ENCODE measurements at regions not wholly inside any gene's neighbourhood (a gene's known extent, or its start where the extent isn't known, plus 50 kb on each side); places are given as distances from the start of the nearest gene placed in this dataset.

GRCh38 chr17:71926746-71927398 is 193.9 kb upstream of the SOX9 start:
- TF ChIP-seq, protein P1, sequence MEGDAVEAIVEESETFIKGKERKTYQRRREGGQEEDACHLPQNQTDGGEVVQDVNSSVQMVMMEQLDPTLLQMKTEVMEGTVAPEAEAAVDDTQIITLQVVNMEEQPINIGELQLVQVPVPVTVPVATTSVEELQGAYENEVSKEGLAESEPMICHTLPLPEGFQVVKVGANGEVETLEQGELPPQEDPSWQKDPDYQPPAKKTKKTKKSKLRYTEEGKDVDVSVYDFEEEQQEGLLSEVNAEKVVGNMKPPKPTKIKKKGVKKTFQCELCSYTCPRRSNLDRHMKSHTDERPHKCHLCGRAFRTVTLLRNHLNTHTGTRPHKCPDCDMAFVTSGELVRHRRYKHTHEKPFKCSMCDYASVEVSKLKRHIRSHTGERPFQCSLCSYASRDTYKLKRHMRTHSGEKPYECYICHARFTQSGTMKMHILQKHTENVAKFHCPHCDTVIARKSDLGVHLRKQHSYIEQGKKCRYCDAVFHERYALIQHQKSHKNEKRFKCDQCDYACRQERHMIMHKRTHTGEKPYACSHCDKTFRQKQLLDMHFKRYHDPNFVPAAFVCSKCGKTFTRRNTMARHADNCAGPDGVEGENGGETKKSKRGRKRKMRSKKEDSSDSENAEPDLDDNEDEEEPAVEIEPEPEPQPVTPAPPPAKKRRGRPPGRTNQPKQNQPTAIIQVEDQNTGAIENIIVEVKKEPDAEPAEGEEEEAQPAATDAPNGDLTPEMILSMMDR (IDR thresholded peaks at IDR 0.05) = no peak
- TF ChIP-seq POLR2A (IDR thresholded peaks at IDR 0.05) = no peak
